B cell (primary cell): ENCODE measurements at regions not wholly inside any gene's neighbourhood (a gene's known extent, or its start where the extent isn't known, plus 50 kb on each side); places are given as distances from the start of the nearest gene placed in this dataset.

ENCODE experiments used
- CTCF ChIP-seq: fragments of 200-600 bp; IDR thresholded peaks from one replicate; pipeline ENCODE4 v1.8.0; 2022; ENCODE audit warnings: antibody characterized with exemption, mild to moderate bottlenecking
- EZH2 ChIP-seq: IDR thresholded peaks from 2 replicates; pipeline ENCODE4 v1.6.1; 2012; ENCODE audit warnings: borderline replicate concordance, low read depth, mild to moderate bottlenecking, moderate library complexity, low read length; ENCODE audit not compliant: insufficient read depth, poor library complexity, severe bottlenecking

GRCh38 chr14:81655423-81656314 lies 122.0 kb upstream of the SEL1L start:
- TF ChIP-seq CTCF (no peak), EZH2 (no peak)
